Stimulated activated CD4-positive, alpha-beta T cell treated with anti-CD3 and anti-CD28 coated beads, Interleukin-1b, Interleukin-23, amount 100 ng/mL, for 4 hours (primary cell): ENCODE measurements at regions not wholly inside any gene's neighbourhood (a gene's known extent, or its start where the extent isn't known, plus 50 kb on each side); places are given as distances from the start of the nearest gene placed in this dataset.
"Not testable (repeated sequence)": the region's sequence is repeated elsewhere in the genome, so short reads cannot be mapped to it uniquely, and the experiment has no call there.

Source experiments
- DNase-seq, 2 donors: peaks; one replicate each; pipeline ENCODE4 v3.0.0-alpha.2; 2020; ENCODE audit warnings: low read depth in 2 of 2

GRCh38 chr22:35138521-35138920 lies 72.6 kb downstream of the ISX start:
- DNase-seq = no peak

DNA sequence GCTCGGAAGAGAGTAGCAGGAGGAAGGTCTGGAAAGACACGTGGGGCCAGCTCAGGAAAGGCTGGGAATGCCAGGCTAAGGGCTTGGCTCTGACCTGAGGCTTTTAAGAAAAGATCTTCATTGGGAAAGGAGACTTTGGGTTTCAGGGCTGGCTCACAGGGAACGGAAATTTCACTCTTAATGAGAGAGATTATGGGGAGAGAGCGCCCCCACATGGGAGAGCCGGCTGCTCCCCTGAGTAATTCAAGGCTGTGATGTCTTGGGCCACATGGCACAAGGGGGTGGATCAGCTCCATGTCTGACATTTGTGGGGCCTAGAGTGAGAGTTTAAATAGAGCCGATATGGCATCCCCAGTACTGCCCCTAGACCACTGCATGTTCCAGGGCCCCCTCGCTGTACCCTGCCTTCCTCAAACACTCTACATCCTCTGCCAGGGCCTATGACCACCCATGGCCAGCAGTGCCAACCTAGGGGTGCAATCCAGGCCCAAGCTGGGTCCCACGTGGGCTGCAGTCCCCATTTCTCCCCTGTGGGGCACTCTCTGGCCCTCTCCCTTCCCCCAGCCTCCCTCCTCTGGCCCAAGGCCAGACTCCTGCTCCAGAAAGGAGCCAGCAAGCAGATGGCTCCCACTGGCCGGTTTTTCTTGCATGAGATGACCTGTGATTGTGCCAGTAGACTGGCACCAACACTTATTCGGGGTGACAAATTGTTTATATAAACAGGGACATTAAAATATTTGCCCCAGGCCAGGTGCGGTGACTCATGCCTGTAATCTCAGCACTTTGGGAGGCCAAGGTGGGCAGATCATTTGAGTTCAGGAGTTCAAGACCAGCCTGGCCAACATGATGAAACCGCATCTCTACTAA lies 75.2 kb downstream of the ISX start:
- no peak for DNase-seq

DNA sequence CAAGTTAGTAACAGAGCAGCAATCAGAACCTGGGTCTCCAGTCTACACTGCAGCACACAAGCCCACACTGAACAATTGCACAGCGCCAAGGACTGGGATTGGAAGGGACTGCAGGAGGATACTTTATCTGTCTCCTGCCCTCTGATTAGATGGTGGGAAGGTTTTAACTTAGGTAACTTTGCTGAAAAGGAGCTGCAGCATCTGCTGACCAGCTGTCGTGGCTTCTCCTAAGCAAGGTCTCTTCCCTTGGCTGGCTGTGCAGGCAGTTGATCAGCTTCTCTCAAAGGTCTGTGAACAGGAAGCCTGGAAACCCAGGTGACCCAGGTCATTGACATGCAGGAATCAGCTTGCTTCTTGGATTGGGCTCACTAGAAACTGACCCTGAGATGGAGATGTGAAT lies 82.4 kb downstream of the ISX start:
- no peak for DNase-seq

- no peak for DNase-seq
These were observed 83.0 kb downstream of the ISX start for GRCh38 chr22:35148866-35149548.

DNA sequence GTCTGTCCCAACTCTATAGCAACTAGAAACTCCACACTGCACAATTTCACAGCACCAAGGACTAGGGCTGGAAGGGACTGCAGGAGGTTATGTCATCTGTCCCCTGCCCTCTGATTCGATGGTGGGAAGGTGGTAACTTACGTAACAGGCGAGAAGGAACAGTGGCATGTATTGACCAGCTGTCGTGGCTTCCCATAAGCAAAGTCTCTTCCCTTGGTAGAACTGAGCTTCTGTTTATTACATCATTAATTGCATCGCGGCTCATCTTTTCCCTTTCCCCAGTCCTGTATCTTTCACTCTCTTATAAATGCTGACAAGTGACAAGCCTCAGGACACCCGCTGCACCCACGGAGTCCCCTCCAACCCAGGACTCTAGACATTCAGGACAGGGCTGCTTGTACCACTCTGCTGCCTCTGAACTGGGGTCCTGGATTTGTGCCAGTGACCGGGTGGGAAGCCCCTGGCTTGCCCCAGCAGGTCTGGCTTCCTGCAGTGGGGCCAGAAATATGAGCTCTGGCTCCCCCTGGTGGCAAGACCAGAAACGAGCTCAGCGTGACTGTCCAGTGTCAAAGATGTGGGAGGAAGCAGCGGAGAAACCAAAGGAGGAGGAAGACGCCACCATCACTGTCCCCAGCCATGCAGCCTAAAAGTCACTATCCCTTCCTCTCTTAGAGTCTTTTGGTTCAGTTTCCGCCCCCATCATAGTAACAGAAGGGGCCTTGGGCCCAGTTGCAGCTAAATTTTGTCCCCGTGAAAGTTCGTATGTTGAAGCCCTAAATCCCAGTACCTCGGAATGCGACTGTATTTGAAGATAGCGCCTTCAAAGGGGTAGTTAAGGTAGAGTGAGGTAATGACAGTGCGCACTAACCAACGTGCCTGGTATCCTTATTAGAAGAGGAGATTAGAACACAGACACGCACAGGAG lies 84.5 kb downstream of the ISX start:
- peak; percentile 27 to 52 for DNase-seq

GRCh38 chr22:35152316-35152715 lies 86.4 kb downstream of the ISX start:
- no peak for DNase-seq

GRCh38 chr22:35154937-35155387 lies 89.0 kb downstream of the ISX start:
- no peak for DNase-seq

DNA sequence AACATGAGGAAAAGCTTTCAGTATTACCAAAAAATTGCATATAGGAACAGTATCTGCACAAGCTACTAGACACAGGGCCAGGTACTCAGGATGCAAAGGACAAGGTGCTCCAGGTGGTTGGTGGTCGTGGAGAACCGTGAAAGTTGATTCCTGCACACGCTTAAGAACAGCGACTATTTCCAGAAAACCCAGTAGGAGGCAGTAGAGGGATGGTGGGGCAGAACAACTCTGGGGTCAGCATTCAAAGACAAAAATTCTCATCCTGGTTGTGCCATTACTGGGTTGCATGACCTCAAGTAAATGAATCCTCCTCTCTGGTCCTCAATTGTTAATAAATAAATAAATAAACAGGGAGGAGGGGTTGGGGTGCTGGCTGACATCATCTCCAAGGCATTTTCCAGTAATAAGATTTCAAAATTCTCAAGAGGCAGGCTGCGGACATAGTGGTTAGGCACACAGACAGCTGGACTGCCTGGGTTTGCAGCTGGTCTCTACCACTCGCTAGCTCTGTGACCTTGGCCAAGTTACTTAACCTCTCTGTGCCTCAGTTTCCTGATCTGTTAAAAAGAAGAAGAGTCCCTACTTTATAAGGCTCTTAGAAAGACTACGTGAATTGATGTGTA lies 89.6 kb downstream of the ISX start:
- no peak for DNase-seq

DNA sequence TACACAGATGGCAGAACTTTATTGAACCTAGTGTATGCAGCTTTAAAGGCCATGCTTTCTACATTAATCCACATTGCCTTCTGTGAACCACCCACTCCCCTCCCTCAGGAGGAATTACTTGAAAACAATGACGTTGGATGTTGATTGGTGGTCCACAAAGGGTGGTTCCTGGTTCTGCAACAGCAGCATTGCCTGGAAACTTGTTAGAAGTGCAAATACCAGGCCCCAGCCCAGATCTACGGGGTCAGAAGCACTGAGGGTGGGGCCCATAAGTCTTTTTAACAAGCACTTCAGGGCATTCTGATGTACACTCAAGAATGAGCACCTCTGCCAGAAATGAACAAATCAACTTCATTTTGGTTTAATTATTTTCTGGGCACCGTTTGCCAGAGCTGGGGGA lies 91.0 kb downstream of the ISX start:
- no peak for DNase-seq

- DNase-seq = no peak
These were observed 92.4 kb downstream of the ISX start for GRCh38 chr22:35158336-35158735.

- no peak for DNase-seq
These were observed 93.4 kb downstream of the ISX start for GRCh38 chr22:35159343-35159742.

DNA sequence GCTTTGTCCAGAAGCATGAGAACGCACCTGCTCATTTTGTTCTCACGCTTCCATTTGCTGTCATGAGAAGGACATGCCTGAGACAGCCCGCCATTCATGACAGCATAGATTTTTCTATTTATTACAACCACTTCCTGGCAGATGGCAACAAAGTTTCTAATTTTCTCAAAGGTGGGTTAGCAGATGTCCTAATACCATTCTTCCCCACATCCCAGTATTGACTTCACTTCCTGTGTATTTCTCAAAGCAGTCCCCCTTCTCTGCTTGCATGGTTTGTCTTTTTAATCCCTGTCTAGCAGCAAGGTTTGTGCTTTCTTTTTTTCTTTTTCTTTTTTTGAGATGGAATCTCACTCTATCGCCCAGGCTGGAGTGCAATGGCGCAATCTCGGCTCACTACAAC lies 94.3 kb downstream of the ISX start:
- DNase-seq = no peak

GRCh38 chr22:35165896-35166295 lies 91.4 kb upstream of the HMGXB4 start:
- not testable (repeated sequence) for DNase-seq

- no peak for DNase-seq
These were observed 86.3 kb upstream of the HMGXB4 start for GRCh38 chr22:35170716-35171697.

- DNase-seq = no peak
These were observed 84.9 kb upstream of the HMGXB4 start for GRCh38 chr22:35172442-35172841.

- no peak for DNase-seq
These were observed 83.6 kb upstream of the HMGXB4 start for GRCh38 chr22:35173655-35174054.

- DNase-seq = no peak
These were observed 82.8 kb upstream of the HMGXB4 start for GRCh38 chr22:35174401-35175038.

DNA sequence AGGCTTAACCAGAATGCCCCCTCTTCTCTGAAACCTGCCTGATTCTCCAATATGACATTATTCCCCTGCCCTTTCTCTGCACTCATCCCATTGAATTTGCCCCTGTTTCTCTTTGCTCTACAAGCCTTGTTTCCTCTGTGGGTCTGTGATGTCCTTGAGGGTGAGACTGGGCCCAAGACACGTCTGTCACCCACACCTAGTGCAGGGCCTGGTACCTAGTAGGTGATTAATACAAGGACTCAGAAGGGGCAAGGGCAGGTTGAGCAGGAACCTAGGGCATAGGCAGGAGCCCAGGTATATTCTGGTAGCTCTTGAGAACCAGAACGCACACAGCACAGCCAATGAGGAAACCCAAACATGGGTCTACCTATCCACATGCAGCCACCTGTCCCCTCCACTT lies 81.9 kb upstream of the HMGXB4 start:
- DNase-seq = no peak

DNA sequence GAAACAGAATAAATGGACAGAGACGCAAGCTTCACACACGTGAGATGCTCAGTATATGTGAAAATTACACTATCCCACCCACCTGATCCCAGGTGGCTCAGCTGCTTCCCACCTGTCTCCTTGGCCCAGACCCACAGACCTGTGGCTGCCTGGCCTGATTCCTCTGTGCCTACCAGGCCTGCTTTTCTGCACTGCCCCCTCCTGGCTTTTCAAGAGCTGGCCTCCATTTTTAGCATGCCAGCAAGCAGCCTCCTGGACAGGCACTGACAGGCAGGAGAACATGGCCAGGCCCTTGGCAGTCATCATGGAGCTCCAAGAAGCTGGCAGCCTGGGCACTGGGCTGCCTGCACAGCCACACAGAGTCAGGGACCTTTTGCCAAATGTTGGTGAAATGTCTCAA lies 79.5 kb upstream of the HMGXB4 start:
- DNase-seq = no peak

GRCh38 chr22:35178446-35178845 lies 78.8 kb upstream of the HMGXB4 start:
- DNase-seq = no peak
